COLO668 (cell line): ENCODE measurements at regions not wholly inside any gene's neighbourhood (a gene's known extent, or its start where the extent isn't known, plus 50 kb on each side); places are given as distances from the start of the nearest gene placed in this dataset.
A peak's percentile ranks its signal among the peaks of the same experiment; 100 is the strongest.

Experiments
- DNase-seq: peaks from one replicate; lab custom pipeline; 2025; ENCODE audit not compliant: unreplicated experiment; lab: John Stamatoyannopoulos, UW

GRCh38 chr1:36721261-36721660, 238.5 kb upstream of the CSF3R start:
- no peak for DNase-seq

GRCh38 chr1:36717431-36717830, 234.7 kb upstream of the CSF3R start:
- no peak for DNase-seq

GRCh38 chr1:36715797-36716196, 233.1 kb upstream of the CSF3R start:
- no peak for DNase-seq

- no peak for DNase-seq
Measured at GRCh38 chr1:36714301-36714700, 231.6 kb upstream of the CSF3R start.

- DNase-seq, result no peak
Measured at GRCh38 chr1:36711480-36711879, 228.8 kb upstream of the CSF3R start.

GRCh38 chr1:36710951-36711350, 228.2 kb upstream of the CSF3R start:
- DNase-seq, result no peak

GRCh38 chr1:36709869-36710481, 227.3 kb upstream of the CSF3R start:
- DNase-seq, result no peak

- DNase-seq, result no peak
Measured at GRCh38 chr1:36708587-36708986, 225.9 kb upstream of the CSF3R start.

- DNase-seq, result no peak
Measured at GRCh38 chr1:36707221-36707620, 224.5 kb upstream of the CSF3R start.

- DNase-seq, result no peak
Measured at GRCh38 chr1:36706416-36706815, 223.7 kb upstream of the CSF3R start.

GRCh38 chr1:36705629-36706028, 222.9 kb upstream of the CSF3R start:
- DNase-seq, result peak; percentile 92

GRCh38 chr1:36703526-36704208, 221.0 kb upstream of the CSF3R start:
- peak; percentile 96 for DNase-seq

GRCh38 chr1:36702963-36703362, 220.2 kb upstream of the CSF3R start:
- no peak for DNase-seq

- no peak for DNase-seq
Measured at GRCh38 chr1:36699113-36699911, 216.6 kb upstream of the CSF3R start.

- DNase-seq, result no peak
Measured at GRCh38 chr1:36697836-36698605, 215.3 kb upstream of the CSF3R start.

GRCh38 chr1:36696261-36696940, 213.7 kb upstream of the CSF3R start:
- no peak for DNase-seq

- DNase-seq, result no peak
Measured at GRCh38 chr1:36693603-36694002, 210.9 kb upstream of the CSF3R start.

- no peak for DNase-seq
Measured at GRCh38 chr1:36693161-36693525, 210.4 kb upstream of the CSF3R start.

- no peak for DNase-seq
Measured at GRCh38 chr1:36692465-36693160, 209.9 kb upstream of the CSF3R start.

- no peak for DNase-seq
Measured at GRCh38 chr1:36691374-36691773, 208.7 kb upstream of the CSF3R start.
